ENCODE measurements at regions not wholly inside any gene's neighbourhood (a gene's known extent, or its start where the extent isn't known, plus 50 kb on each side); places are given as distances from the start of the nearest gene placed in this dataset.

DNA sequence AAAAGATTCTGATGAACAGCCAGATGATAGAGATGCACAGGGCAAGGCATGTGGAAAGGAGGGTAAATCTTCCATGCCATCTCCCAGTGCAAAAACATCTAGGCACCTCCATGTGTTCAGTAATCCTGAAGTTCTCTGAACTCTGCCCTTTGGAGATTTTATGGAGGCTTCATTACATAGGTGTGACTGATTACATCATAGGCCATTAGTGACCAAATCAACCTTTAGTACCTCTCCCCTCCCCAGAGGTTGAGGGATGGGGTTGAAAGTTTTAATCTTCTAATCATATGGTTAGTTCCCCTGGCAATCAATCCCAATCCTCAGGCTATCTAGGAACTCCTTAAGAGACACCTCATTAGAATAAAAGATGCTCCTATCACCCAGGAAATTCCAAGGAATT, 2190.2 kb upstream of the PIK3C3 start:
- TF ChIP-seq POLR2A (IDR thresholded peaks at IDR 0.05): no peak
- TF ChIP-seq, protein P1, sequence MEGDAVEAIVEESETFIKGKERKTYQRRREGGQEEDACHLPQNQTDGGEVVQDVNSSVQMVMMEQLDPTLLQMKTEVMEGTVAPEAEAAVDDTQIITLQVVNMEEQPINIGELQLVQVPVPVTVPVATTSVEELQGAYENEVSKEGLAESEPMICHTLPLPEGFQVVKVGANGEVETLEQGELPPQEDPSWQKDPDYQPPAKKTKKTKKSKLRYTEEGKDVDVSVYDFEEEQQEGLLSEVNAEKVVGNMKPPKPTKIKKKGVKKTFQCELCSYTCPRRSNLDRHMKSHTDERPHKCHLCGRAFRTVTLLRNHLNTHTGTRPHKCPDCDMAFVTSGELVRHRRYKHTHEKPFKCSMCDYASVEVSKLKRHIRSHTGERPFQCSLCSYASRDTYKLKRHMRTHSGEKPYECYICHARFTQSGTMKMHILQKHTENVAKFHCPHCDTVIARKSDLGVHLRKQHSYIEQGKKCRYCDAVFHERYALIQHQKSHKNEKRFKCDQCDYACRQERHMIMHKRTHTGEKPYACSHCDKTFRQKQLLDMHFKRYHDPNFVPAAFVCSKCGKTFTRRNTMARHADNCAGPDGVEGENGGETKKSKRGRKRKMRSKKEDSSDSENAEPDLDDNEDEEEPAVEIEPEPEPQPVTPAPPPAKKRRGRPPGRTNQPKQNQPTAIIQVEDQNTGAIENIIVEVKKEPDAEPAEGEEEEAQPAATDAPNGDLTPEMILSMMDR (IDR thresholded peaks at IDR 0.05): no peak
- no peak for TF ChIP-seq EP300 (IDR thresholded peaks at IDR 0.05)

Data from ovary (tissue), 3 donors.